Keratinocyte (primary cell): ENCODE measurements at regions not wholly inside any gene's neighbourhood (a gene's known extent, or its start where the extent isn't known, plus 50 kb on each side); places are given as distances from the start of the nearest gene placed in this dataset.

Source experiments
- DNase-seq: peaks from one replicate; pipeline ENCODE4 v3.0.0-alpha.2; 2011; ENCODE audit warnings: low read depth, missing footprints, low spot score
- FAIRE-seq: peaks from 2 replicates; lab custom pipeline; 2011; peaks lifted over from hg19 to GRCh38; lab: Jason Lieb, UNC
- H2AFZ ChIP-seq: 2 replicates; pipeline ENCODE4 v1.6.0; 2012; ENCODE audit warnings: low read length, control low read depth, inconsistent platforms; ENCODE audit not compliant: control insufficient read depth
- H3K27ac ChIP-seq: 2 replicates; pipeline ENCODE4 v1.5.1; 2011; ENCODE audit warnings: low read length; ENCODE audit not compliant: control insufficient read depth, insufficient read depth
- H3K27me3 ChIP-seq: 3 replicates; pipeline ENCODE4 v1.6.0; 2011; ENCODE audit warnings: low read length; ENCODE audit not compliant: control insufficient read depth, insufficient read depth; ENCODE audit errors: extremely low read depth
- H3K36me3 ChIP-seq, 2 experiments: 2 replicates in 1 of 2; 3 replicates in 1 of 2; pipeline ENCODE4 v1.5.1; 2011; ENCODE audit warnings: low read length in 2 of 2, mild to moderate bottlenecking in 1 of 2; ENCODE audit not compliant: control insufficient read depth in 2 of 2, insufficient read depth in 2 of 2; ENCODE audit errors: extremely low read depth in 1 of 2
- H3K4me1 ChIP-seq: 3 replicates; pipeline ENCODE4 v1.5.1; 2011; ENCODE audit warnings: low read length; ENCODE audit not compliant: control insufficient read depth, insufficient read depth; ENCODE audit errors: extremely low read depth
- H3K4me2 ChIP-seq: 3 replicates; pipeline ENCODE4 v1.6.0; 2011; ENCODE audit warnings: low read depth, low read length; ENCODE audit not compliant: control insufficient read depth, insufficient read depth; ENCODE audit errors: extremely low read depth
- H3K4me3 ChIP-seq, 3 experiments: fragments of 200-600 bp in 1 of 3; sonication (generic) in 1 of 3; 2 replicates in 2 of 3; 3 replicates in 1 of 3; pipeline ENCODE4 v1.5.1; 2011 to 2016; ENCODE audit warnings: low read length in 3 of 3, mild to moderate bottlenecking in 3 of 3, control low read depth in 2 of 3, inconsistent platforms in 1 of 3, low read depth in 1 of 3, mixed read lengths in 1 of 3, mixed run types in 1 of 3, moderate library complexity in 1 of 3; ENCODE audit not compliant: control insufficient read depth in 2 of 3, insufficient read depth in 2 of 3; ENCODE audit errors: extremely low read depth in 1 of 3
- H3K79me2 ChIP-seq: 2 replicates; pipeline ENCODE4 v1.6.0; 2012; ENCODE audit warnings: low read length; ENCODE audit not compliant: control insufficient read depth, insufficient read depth
- H3K9ac ChIP-seq: 3 replicates; pipeline ENCODE4 v1.6.0; 2011; ENCODE audit warnings: low read length; ENCODE audit not compliant: control insufficient read depth, insufficient read depth; ENCODE audit errors: extremely low read depth
- H3K9me1 ChIP-seq: 3 replicates; pipeline ENCODE4 v1.6.0; 2011; ENCODE audit warnings: low read length; ENCODE audit not compliant: control insufficient read depth, insufficient read depth; ENCODE audit errors: extremely low read depth
- H3K9me3 ChIP-seq: 2 replicates; pipeline ENCODE4 v1.5.1; 2012; ENCODE audit warnings: low read depth, low read length; ENCODE audit not compliant: control insufficient read depth
- H4K20me1 ChIP-seq: 3 replicates; pipeline ENCODE4 v1.6.0; 2011; ENCODE audit warnings: low read length; ENCODE audit not compliant: control insufficient read depth, insufficient read depth; ENCODE audit errors: extremely low read depth
- EZH2 ChIP-seq: IDR thresholded peaks from one replicate; pipeline ENCODE4 v1.6.1; 2012; ENCODE audit warnings: inconsistent platforms, mild to moderate bottlenecking, low read length, moderate library complexity
- dilution Hi-C: fragments of 300-500 bp; cut with MboI; formaldehyde crosslinking; loops from one replicate; pipeline ENCODE4 v1.7.0; 2020; ENCODE audit warnings: low sequenced_read_pairs; ENCODE audit not compliant: extremely low pct_ligation_motif_present
- TF ChIP-seq, protein P1 (sequence below), 3 experiments: IDR thresholded peaks in 1 of 3; conservative IDR thresholded peaks in 1 of 3; optimal IDR thresholded peaks in 1 of 3; 2 replicates in 2 of 3; 3 replicates in 1 of 3; pipeline versions ENCODE3 to v1.5.1; 2011; ENCODE audit warnings: low read length in 3 of 3, mild to moderate bottlenecking in 3 of 3, moderate library complexity in 2 of 3, control low read depth in 1 of 3, inconsistent platforms in 1 of 3; ENCODE audit not compliant: insufficient read depth in 2 of 3; ENCODE audit errors: extremely low read depth in 1 of 3

DNA sequence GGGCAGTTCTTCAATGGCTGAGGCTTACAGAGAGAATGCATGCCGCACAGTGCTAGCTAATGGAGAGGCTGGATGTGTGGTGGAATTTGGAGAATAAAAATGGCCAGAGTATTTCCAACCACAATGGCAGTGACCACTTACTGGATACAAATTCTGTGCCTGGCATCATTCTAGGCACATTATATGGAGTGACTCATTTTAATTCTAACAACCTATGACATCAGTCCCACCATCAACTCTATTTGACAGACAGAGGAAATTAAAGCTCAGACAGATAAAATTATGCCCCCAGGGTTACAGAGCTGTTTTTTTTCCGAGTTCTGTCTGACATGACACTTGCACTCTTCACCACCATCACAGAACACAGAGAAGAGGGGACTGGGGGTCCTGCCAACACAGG, 105.6 kb upstream of the IL12B start:
- Histone ChIP-seq H4K20me1 (no peaks in the 10 kb centered on the region), H3K9me1 (no peaks in the 10 kb centered on the region), H3K4me3 (no peak overlapping the region), H3K36me3 (no peaks in the 10 kb centered on the region), H3K9me3 (no peaks in the 10 kb centered on the region), H2AFZ (no peak overlapping the region), H3K9ac (no peak overlapping the region), H3K27me3 (no peaks in the 10 kb centered on the region), H3K4me1 (no peaks in the 10 kb centered on the region), H3K79me2 (no peaks in the 10 kb centered on the region), H3K27ac (no peak overlapping the region), H3K4me2 (no peak overlapping the region)
- dilution Hi-C loops, result no loop called here
- FAIRE-seq, result no peak
- TF ChIP-seq, protein P1, sequence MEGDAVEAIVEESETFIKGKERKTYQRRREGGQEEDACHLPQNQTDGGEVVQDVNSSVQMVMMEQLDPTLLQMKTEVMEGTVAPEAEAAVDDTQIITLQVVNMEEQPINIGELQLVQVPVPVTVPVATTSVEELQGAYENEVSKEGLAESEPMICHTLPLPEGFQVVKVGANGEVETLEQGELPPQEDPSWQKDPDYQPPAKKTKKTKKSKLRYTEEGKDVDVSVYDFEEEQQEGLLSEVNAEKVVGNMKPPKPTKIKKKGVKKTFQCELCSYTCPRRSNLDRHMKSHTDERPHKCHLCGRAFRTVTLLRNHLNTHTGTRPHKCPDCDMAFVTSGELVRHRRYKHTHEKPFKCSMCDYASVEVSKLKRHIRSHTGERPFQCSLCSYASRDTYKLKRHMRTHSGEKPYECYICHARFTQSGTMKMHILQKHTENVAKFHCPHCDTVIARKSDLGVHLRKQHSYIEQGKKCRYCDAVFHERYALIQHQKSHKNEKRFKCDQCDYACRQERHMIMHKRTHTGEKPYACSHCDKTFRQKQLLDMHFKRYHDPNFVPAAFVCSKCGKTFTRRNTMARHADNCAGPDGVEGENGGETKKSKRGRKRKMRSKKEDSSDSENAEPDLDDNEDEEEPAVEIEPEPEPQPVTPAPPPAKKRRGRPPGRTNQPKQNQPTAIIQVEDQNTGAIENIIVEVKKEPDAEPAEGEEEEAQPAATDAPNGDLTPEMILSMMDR (optimal IDR thresholded peaks at IDR 0.05 in 1 of 3, IDR thresholded peaks at IDR 0.05 in 1 of 3, conservative IDR thresholded peaks at IDR 0.05 in 1 of 3; ENCODE audit: extremely low read depth in 1 of 3, insufficient read depth in 2 of 3, low read length in 3 of 3), result no peak
- TF ChIP-seq EZH2, result no peak
- DNase-seq, result no peak

DNA sequence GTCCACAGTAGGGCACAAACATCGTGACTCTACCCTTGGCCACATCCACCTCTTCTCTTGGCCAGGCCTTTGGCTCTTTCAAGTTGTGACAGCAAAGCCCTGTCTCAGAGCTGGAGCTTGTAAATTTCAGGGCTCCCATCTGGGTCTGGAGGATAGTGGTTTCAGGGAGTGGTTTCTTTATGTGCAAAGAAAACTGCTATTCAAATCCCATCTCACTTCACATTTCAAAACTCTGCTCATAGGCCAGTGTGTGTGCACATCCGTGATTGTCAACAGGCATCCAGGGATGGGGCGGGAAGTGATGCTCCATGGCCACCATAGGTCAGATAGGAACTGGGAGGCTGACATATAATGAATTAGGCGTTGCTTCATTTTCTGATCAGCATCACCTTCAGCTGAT, 107.8 kb upstream of the IL12B start:
- no peak overlapping the region for H3K4me2 ChIP-seq
- FAIRE-seq (no peak), DNase-seq (no peak)
- no peaks in the 10 kb centered on the region for H3K9me1 ChIP-seq
- no peak overlapping the region for H3K4me3 ChIP-seq
- no peaks in the 10 kb centered on the region for H3K79me2 ChIP-seq
- no peaks in the 10 kb centered on the region for H3K9me3 ChIP-seq
- H3K27ac ChIP-seq, result no peak overlapping the region
- H3K27me3 ChIP-seq, result no peaks in the 10 kb centered on the region
- H2AFZ ChIP-seq, result no peak overlapping the region
- no peaks in the 10 kb centered on the region for H3K4me1 ChIP-seq
- H3K9ac ChIP-seq, result no peak overlapping the region
- H3K36me3 ChIP-seq, result no peaks in the 10 kb centered on the region
- TF ChIP-seq, protein P1 (optimal IDR thresholded peaks at IDR 0.05 in 1 of 3, IDR thresholded peaks at IDR 0.05 in 1 of 3, conservative IDR thresholded peaks at IDR 0.05 in 1 of 3; ENCODE audit: extremely low read depth in 1 of 3, insufficient read depth in 2 of 3, low read length in 3 of 3), result no peak
- no peak for TF ChIP-seq EZH2
- no peaks in the 10 kb centered on the region for H4K20me1 ChIP-seq
- dilution Hi-C loops, result no loop called here
